H9 (cell line): ENCODE measurements at regions not wholly inside any gene's neighbourhood (a gene's known extent, or its start where the extent isn't known, plus 50 kb on each side); places are given as distances from the start of the nearest gene placed in this dataset.

Source experiments
- DNase-seq: peaks from one replicate; pipeline ENCODE4 v3.0.0-alpha.2; 2017
- H2AFZ ChIP-seq: one replicate; pipeline ENCODE4 v1.6.1; 2013; ENCODE audit warnings: mild to moderate bottlenecking, low read length, control low read depth, moderate library complexity
- H2AK5ac ChIP-seq: 2 replicates; pipeline ENCODE4 v1.6.1; 2013; ENCODE audit warnings: low read length, control low read depth, mixed read lengths; ENCODE audit not compliant: insufficient read length
- H2BK120ac ChIP-seq: one replicate; pipeline ENCODE4 v1.6.1; 2013; ENCODE audit warnings: low read depth, mild to moderate bottlenecking, low read length, control low read depth, inconsistent platforms; ENCODE audit not compliant: poor library complexity, severe bottlenecking
- H2BK12ac ChIP-seq: 2 replicates; pipeline ENCODE4 v1.6.1; 2013; ENCODE audit warnings: low read length, control low read depth, mixed read lengths, low read depth; ENCODE audit not compliant: insufficient read length
- H2BK15ac ChIP-seq: 2 replicates; pipeline ENCODE4 v1.6.1; 2013; ENCODE audit warnings: low read depth, low read length, control low read depth
- H2BK20ac ChIP-seq: one replicate; pipeline ENCODE4 v1.6.1; 2013; ENCODE audit warnings: low read depth, mild to moderate bottlenecking, low read length, control low read depth, inconsistent platforms; ENCODE audit not compliant: poor library complexity, severe bottlenecking
- H2BK5ac ChIP-seq: 2 replicates; pipeline ENCODE4 v1.6.1; 2013; ENCODE audit warnings: low read length, control low read depth, mixed read lengths; ENCODE audit not compliant: insufficient read length
- H3K14ac ChIP-seq: 2 replicates; pipeline ENCODE4 v1.6.1; 2013; ENCODE audit warnings: low read length, control low read depth; ENCODE audit not compliant: insufficient read depth
- H3K18ac ChIP-seq: 2 replicates; pipeline ENCODE4 v1.6.1; 2013; ENCODE audit warnings: low read depth, mild to moderate bottlenecking, mixed read lengths, low read length, control low read depth; ENCODE audit not compliant: insufficient read length
- H3K23ac ChIP-seq: 2 replicates; pipeline ENCODE4 v1.6.1; 2013; ENCODE audit warnings: low read length, control low read depth, mixed read lengths, low read depth; ENCODE audit not compliant: insufficient read length
- H3K23me2 ChIP-seq: 2 replicates; pipeline ENCODE4 v1.6.1; 2013; ENCODE audit warnings: low read depth, mild to moderate bottlenecking, mixed read lengths, low read length, control low read depth; ENCODE audit not compliant: insufficient read length, poor library complexity, severe bottlenecking
- H3K27ac ChIP-seq: 2 replicates; pipeline ENCODE4 v1.5.1; 2013; ENCODE audit warnings: low read length, control low read depth, mixed read lengths, low read depth; ENCODE audit not compliant: insufficient read length
- H3K27me3 ChIP-seq: 2 replicates; pipeline ENCODE4 v1.6.1; 2013; ENCODE audit warnings: low read length, control low read depth, inconsistent platforms; ENCODE audit not compliant: insufficient read depth
- H3K4ac ChIP-seq: 2 replicates; pipeline ENCODE4 v1.6.1; 2013; ENCODE audit warnings: low read depth, mild to moderate bottlenecking, control low read depth, inconsistent platforms, low read length, moderate library complexity
- H3K4me1 ChIP-seq: 2 replicates; pipeline ENCODE4 v1.6.1; 2013; ENCODE audit warnings: low read length, control low read depth, inconsistent platforms; ENCODE audit not compliant: insufficient read depth
- H3K4me2 ChIP-seq: 2 replicates; pipeline ENCODE4 v1.6.1; 2013; ENCODE audit warnings: low read length, control low read depth, mixed read lengths; ENCODE audit not compliant: insufficient read length, insufficient read depth
- H3K56ac ChIP-seq: 2 replicates; pipeline ENCODE4 v1.6.1; 2013; ENCODE audit warnings: low read depth, mild to moderate bottlenecking, mixed read lengths, low read length, control low read depth; ENCODE audit not compliant: insufficient read length
- H3K79me1 ChIP-seq: 2 replicates; pipeline ENCODE4 v1.6.1; 2013; ENCODE audit warnings: low read depth, mild to moderate bottlenecking, moderate library complexity, low read length, control low read depth, inconsistent platforms; ENCODE audit not compliant: insufficient read depth, poor library complexity, severe bottlenecking
- H3K79me2 ChIP-seq: 2 replicates; pipeline ENCODE4 v1.6.1; 2013; ENCODE audit warnings: low read length, control low read depth, inconsistent platforms; ENCODE audit not compliant: insufficient read depth
- H3K9ac ChIP-seq: 2 replicates; pipeline ENCODE4 v1.6.1; 2013; ENCODE audit warnings: low read length, control low read depth, mixed read lengths; ENCODE audit not compliant: insufficient read length; ENCODE audit errors: extremely low read depth
- H3K9me3 ChIP-seq: one replicate; pipeline ENCODE4 v1.6.1; 2013; ENCODE audit warnings: low read depth, low read length, inconsistent platforms; ENCODE audit not compliant: control insufficient read depth
- H3T11ph ChIP-seq: one replicate; pipeline ENCODE4 v1.6.1; 2013; ENCODE audit warnings: mild to moderate bottlenecking, low read length, control low read depth, inconsistent platforms
- H4K20me1 ChIP-seq: one replicate; pipeline ENCODE4 v1.6.1; 2013; ENCODE audit not compliant: control insufficient read depth, insufficient read length, insufficient read depth
- H4K5ac ChIP-seq: 2 replicates; pipeline ENCODE4 v1.6.1; 2013; ENCODE audit warnings: low read depth, mild to moderate bottlenecking, mixed read lengths, low read length, control low read depth; ENCODE audit not compliant: insufficient read length
- H4K8ac ChIP-seq: replicated peaks from 2 replicates; pipeline ENCODE4 v1.6.1; 2013; ENCODE audit warnings: low read length, control low read depth, mixed read lengths, low read depth; ENCODE audit not compliant: insufficient read length
- H4K91ac ChIP-seq: 2 replicates; pipeline ENCODE4 v1.6.1; 2013; ENCODE audit warnings: low read depth, mild to moderate bottlenecking, moderate library complexity, mixed read lengths, low read length, control low read depth; ENCODE audit not compliant: insufficient read length
- H3K27ac Mint-ChIP-seq, 3 experiments: 2 replicates in 2 of 3; 3 replicates in 1 of 3; pipeline ENCODE4 v1.8.0; 2020 to 2021; ENCODE audit warnings: mixed read lengths in 3 of 3, mild to moderate bottlenecking in 1 of 3, moderate library complexity in 1 of 3
- H3K27me3 Mint-ChIP-seq: 2 replicates; pipeline ENCODE4 v1.8.0; 2021; ENCODE audit warnings: low read depth, mild to moderate bottlenecking, moderate library complexity, mixed read lengths
- H3K36me3 Mint-ChIP-seq, 3 experiments: 2 replicates in 2 of 3; 3 replicates in 1 of 3; pipeline ENCODE4 v1.8.0; 2020 to 2021; ENCODE audit warnings: low read depth in 3 of 3, mixed read lengths in 3 of 3; ENCODE audit not compliant: insufficient read depth in 1 of 3
- H3K4me1 Mint-ChIP-seq, 2 experiments: 2 replicates each; pipeline ENCODE4 v1.8.0; 2020; ENCODE audit warnings: mixed read lengths in 2 of 2
- H3K4me3 Mint-ChIP-seq, 2 experiments: 2 replicates in 1 of 2; 3 replicates in 1 of 2; pipeline ENCODE4 v1.8.0; 2020 to 2021; ENCODE audit warnings: mild to moderate bottlenecking in 2 of 2, mixed read lengths in 2 of 2, moderate library complexity in 1 of 2
- H3K9me3 Mint-ChIP-seq, 2 experiments: 2 replicates in 1 of 2; 3 replicates in 1 of 2; pipeline ENCODE4 v1.8.0; 2020; ENCODE audit warnings: mild to moderate bottlenecking in 2 of 2, mixed read lengths in 2 of 2, moderate library complexity in 1 of 2
- CTCF ChIP-seq: fragments of 200-600 bp; sonication (generic); conservative IDR thresholded peaks from 3 replicates; pipeline ENCODE4 v1.8.0; 2021; ENCODE audit warnings: antibody characterized with exemption, mild to moderate bottlenecking
- WGBS: extraction: QIAGEN DNeasy Blood & Tissue Kit; methylation state at CpG from one replicate; pipeline ENCODE4 v1.1.7; 2013; ENCODE audit warnings: missing lambda C conversion rate, low lambda C conversion rate, mixed read lengths; ENCODE audit not compliant: insufficient read length; ENCODE audit errors: extremely low coverage; 5-methylcytosine and 5-hydroxymethylcytosine counted together

- no peak for TF ChIP-seq CTCF
- Histone ChIP-seq H3K27me3 (no peaks in the 10 kb centered on the region), H3K56ac (no peak overlapping the region), H3K9me3 (no peaks in the 10 kb centered on the region), H4K8ac (no peak overlapping the region), H3K4me2 (no peak overlapping the region), H2AK5ac (no peak overlapping the region), H3K79me1 (no peaks in the 10 kb centered on the region), H2BK12ac (no peak overlapping the region), H3K23me2 (no peaks in the 10 kb centered on the region), H3K4ac (no peak overlapping the region), H4K91ac (no peak overlapping the region), H3T11ph (no peak overlapping the region), H2BK5ac (no peak overlapping the region), H4K5ac (peak overlapping the region; percentile 51), H2BK120ac (no peak overlapping the region), H2BK15ac (no peak overlapping the region), H2BK20ac (no peak overlapping the region), H4K20me1 (no peaks in the 10 kb centered on the region), H3K9ac (no peak overlapping the region), H2AFZ (no peak overlapping the region), H3K4me1 (no peaks in the 10 kb centered on the region), H3K27ac (no peak overlapping the region), H3K23ac (no peak overlapping the region), H3K79me2 (no peaks in the 10 kb centered on the region), H3K18ac (no peak overlapping the region), H3K14ac (no peak overlapping the region)
- no CpG with 5 or more reads among the region's 9 CpGs for WGBS
- Mint-ChIP-seq H3K9me3 (peaks cover 0 to 3% of the 10 kb centered on the region in 2 experiments; a peak in 1 of 5 replicates), H3K4me1 (no peaks in the 10 kb centered on the region), H3K36me3 (no peaks in the 10 kb centered on the region), H3K27ac (peak overlapping the region in 1 of 3 experiments; percentile 61; a peak in 2 of 7 replicates), H3K4me3 (no peak overlapping the region), H3K27me3 (no peaks in the 10 kb centered on the region)
- DNase-seq, result no peak
Measured at GRCh38 chr3:76949462-76949861, 90.4 kb upstream of the ROBO2 start.
